GM19324 (cell line): ENCODE measurements at regions not wholly inside any gene's neighbourhood (a gene's known extent, or its start where the extent isn't known, plus 50 kb on each side); places are given as distances from the start of the nearest gene placed in this dataset.

Experiments used
- ATAC-seq: cut with Tn5 transposase; IDR thresholded peaks from one replicate; pipeline ENCODE4 v1.9.1; 2021; ENCODE audit warnings: mild to moderate bottlenecking, moderate library complexity; ENCODE audit not compliant: unreplicated experiment, low FRiP score

GRCh38 chr7:84688671-84689070 is 494.1 kb upstream of the SEMA3A start:
- no peak for ATAC-seq

GRCh38 chr7:84686373-84686772 is 491.8 kb upstream of the SEMA3A start:
- ATAC-seq: no peak

GRCh38 chr7:84684836-84685480 is 490.4 kb upstream of the SEMA3A start:
- no peak for ATAC-seq

GRCh38 chr7:84682543-84682942 is 488.0 kb upstream of the SEMA3A start:
- no peak for ATAC-seq

DNA sequence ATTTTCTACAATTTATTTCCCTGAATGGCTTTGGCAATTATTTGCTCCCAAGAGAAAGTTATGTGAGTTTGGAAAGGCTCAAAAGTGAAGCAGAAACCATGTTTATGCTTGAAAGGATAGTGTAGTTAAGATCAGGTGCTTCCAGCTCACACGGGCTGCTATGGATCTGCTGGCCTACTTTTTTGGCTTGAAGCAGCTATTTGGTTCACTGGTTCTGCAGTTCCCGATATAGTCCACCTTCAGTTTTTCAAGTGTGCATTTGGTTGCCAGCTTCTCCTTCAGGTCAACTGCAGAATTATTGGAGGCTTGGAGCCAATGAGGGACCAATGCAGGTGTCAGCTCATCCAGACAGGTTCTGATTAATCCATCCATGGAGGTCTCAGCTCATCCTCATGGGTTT is 484.3 kb upstream of the SEMA3A start:
- no peak for ATAC-seq

DNA sequence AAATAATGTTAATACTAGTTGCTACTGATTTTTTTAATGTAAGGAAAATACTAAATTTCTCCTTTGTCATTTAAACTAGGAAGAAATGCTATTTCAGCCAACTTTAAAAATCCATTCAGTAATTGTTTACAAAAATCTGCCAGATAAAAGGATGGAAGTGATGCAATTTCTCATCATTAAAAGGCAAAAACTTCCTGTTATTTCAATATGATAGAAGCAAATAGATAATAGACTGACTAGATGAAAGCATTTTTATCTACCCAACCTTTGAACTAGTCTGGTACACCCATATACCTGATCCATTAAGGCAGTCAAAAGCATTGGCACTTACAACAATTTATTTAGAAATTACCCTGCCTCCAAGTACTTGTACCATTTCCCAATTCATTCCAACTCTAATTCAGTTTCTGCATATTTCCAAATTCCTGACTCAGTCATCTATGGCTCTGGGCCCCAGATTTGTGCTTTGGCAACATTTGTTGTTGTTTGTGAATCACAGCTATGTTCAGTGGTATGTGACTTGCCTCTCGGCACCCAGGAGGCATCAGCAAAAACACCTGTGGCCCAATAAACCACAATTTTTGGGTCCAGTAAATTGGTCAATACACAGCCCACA is 482.6 kb upstream of the SEMA3A start:
- no peak for ATAC-seq

DNA sequence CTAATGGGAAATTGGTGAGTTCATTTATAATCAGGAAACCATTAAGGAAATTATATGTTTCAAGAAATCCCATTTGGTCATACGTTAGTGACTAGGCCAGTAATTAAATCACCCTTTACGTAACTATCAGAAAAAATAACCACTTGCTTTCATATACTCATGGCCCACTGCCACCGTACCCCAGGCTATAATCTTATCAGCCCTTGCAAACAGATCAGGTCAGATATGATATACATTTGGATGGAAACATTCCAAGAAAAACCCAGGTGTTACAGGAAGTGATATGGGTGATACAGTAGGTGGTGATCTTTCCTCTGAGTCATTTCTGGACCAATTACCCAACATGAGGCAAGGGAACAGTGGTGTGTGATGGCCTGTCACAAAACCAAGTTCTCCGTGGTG is 481.0 kb upstream of the SEMA3A start:
- ATAC-seq: no peak

GRCh38 chr7:84674236-84674913 is 479.8 kb upstream of the SEMA3A start:
- ATAC-seq: no peak

GRCh38 chr7:84669177-84669732 is 474.7 kb upstream of the SEMA3A start:
- no peak for ATAC-seq

- ATAC-seq: no peak
Measured at GRCh38 chr7:84668116-84668515, 473.5 kb upstream of the SEMA3A start.

DNA sequence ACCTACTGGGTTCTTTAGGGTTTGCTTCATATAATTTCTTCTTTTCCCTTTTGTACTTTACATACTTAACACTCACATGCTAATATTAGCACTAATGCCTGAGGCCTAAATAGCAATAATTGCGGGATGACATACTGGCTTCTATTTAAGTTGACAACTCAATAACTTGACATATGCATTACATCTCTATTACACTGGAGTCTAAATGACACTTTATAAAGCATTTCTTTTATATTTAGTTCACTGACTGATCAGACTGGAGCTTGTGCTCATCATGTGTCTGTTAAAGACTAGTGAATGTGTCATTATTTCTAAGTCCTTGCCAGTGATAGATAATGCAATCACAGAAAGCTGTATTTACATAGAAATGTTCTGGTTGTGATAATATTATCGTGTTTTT is 472.1 kb upstream of the SEMA3A start:
- ATAC-seq: no peak

DNA sequence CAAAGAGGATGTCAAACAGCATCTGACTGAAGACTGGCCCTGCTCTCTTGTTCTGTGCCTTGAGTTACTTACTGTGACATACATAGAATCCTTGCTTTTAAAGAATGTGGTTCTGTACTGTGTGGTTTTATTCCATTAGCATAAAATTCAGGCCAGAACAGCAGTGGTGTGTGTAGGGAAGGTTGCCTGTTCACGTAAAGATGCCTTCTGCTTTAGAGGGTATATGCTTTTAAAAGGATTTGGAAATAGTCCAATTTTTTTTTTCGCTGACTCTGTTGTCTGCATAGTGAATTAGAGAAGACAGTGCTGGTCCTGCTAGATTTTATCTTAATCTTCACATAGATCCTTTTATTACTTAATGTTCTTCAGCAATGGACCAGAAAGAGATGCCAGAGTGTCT is 470.8 kb upstream of the SEMA3A start:
- ATAC-seq: no peak

DNA sequence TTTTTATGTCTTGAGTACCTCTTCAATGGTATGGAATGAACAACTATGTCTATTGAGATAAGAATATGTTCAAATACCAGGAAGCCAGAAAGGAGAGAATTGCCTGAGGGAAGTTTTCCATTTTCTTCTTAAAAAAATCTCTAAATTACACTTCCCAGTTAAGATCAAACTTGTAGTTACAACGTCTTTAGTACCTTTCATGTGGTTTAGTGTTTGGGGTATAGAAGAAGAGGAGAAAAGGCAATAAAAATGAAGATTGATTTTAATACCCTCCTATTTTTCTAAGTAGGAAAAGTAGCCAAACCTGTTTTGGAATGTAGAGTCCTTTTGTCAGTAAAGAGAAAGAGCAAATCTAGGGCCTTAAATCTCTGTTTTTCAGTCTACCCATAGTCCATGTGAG is 470.0 kb upstream of the SEMA3A start:
- no peak for ATAC-seq

GRCh38 chr7:84663224-84663623 is 468.6 kb upstream of the SEMA3A start:
- no peak for ATAC-seq

DNA sequence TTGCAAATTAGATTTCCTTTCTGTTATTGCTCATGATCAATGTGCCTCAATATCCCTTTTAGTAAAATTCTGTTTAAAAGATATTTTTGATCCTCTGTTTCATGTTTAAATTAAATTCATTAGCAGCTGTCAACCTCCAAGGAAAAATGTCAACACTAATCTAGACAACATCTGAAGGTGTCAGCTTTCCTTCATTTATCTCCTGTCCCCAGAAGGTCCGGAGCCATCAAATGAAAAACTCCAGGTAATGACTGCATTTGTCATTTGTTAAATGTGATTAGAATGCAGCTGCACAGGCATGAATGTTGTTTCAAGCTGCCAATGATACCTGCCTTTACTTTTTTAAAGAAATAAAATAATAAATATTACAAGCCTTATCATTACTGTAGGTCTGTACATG is 463.7 kb upstream of the SEMA3A start:
- ATAC-seq: no peak

DNA sequence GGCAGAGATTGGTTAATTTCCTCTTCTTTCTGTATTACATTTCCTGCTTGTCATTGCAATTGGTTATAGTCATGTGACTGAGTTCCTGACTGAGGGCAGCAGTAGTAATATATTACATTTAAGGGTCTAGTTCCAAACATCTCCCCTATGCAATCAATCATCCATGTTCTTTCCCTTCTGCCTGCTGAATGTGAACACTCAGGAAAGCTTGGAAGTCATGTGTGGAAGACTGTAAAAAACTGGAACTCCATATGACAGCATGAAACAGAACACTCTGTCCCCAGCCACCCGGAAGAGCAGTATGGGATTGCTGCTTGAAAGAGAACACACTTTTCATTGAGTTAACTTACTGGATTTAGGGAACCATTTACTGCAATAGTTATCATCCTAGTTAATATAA is 459.7 kb upstream of the SEMA3A start:
- no peak for ATAC-seq

DNA sequence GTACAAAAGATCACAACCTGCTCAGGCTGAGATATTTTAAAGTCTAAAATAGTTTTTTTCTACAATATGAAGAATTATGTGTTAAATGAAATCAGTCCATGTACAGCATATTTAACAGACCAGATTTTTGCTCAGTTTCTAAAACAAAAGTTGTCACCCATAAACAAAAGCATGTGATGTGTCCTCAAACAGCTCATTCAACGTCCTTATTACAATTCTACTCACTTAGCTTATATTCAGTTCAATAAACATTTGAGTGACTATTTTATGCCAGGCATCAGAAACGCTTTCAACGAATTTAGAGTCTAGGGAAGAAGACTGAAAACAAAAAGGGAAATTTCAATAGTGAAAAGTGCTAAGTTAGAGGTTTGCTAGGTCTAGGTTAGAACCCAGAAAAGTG is 457.3 kb upstream of the SEMA3A start:
- no peak for ATAC-seq

- no peak for ATAC-seq
Measured at GRCh38 chr7:84647797-84648757, 453.5 kb upstream of the SEMA3A start.

- no peak for ATAC-seq
Measured at GRCh38 chr7:84642611-84643010, 448.0 kb upstream of the SEMA3A start.

GRCh38 chr7:84640637-84641036 is 446.0 kb upstream of the SEMA3A start:
- ATAC-seq: no peak

- no peak for ATAC-seq
Measured at GRCh38 chr7:84638339-84638697, 443.7 kb upstream of the SEMA3A start.
